ENCODE measurements at regions not wholly inside any gene's neighbourhood (a gene's known extent, or its start where the extent isn't known, plus 50 kb on each side); places are given as distances from the start of the nearest gene placed in this dataset.

DNA sequence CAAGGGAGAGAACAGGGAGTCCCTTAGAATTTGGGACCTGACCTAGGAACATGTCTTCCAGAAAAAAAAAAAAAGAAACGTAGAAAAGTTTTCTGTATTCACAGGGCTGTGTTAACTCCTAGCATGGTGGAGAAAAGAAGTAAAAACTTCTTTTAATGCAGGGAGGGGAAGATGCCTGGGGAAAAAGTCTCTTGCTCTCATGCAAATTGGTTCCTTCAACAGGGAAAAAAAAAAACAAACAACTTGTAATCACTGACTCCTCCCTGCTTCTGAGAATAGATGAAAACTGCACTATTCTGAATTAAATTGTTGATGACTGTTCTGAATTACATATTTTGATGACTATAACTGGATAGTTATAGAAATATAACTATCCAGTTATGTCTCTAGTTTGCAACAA, 933.2 kb downstream of the TRIB2 start:
- no CpG with 5 or more reads among the region's 1 CpG for WGBS (ENCODE audit: insufficient coverage)
- no peak for DNase-seq
- H3K4me1 ChIP-seq (ENCODE audit: control extremely low read depth in 1 of 4, control insufficient read depth in 4 of 4, insufficient read depth in 4 of 4, low read length in 3 of 4), result peaks cover 0 to 7% (median 0%) of the 10 kb centered on the region in 4 experiments
- H3K4me3 ChIP-seq (ENCODE audit: control insufficient read depth in 1 of 7, extremely low read depth in 1 of 7, insufficient read depth in 4 of 7, low read depth in 2 of 7, low read length in 6 of 7), result no peak overlapping the region
- peaks cover 0 to 7% (median 2%) of the 10 kb centered on the region in 5 experiments for H3K9me3 ChIP-seq (ENCODE audit: control extremely low read depth in 1 of 5, control insufficient read depth in 4 of 5, insufficient read depth in 2 of 5, low read depth in 1 of 5, low read length in 4 of 5)
- no peaks in the 10 kb centered on the region for H3K36me3 ChIP-seq (ENCODE audit: control insufficient read depth in 4 of 4, insufficient read depth in 4 of 4, low read length in 3 of 4)
- ChIA-PET POLR2A (no interaction called here), CTCF (no interaction called here)
- H3K27me3 ChIP-seq (replicated peaks in 2 of 5; ENCODE audit: control insufficient read depth in 4 of 5, insufficient read depth in 5 of 5, low read length in 4 of 5), result no peaks in the 10 kb centered on the region
- H3K27ac ChIP-seq (ENCODE audit: insufficient read depth in 1 of 2, low read depth in 1 of 2, low read length in 2 of 2, poor library complexity in 1 of 2, severe bottlenecking in 2 of 2), result no peak overlapping the region

- Histone ChIP-seq H3K9me3 (ENCODE audit: control extremely low read depth in 1 of 5, control insufficient read depth in 4 of 5, insufficient read depth in 2 of 5, low read depth in 1 of 5, low read length in 4 of 5) (peaks cover 0 to 7% (median 2%) of the 10 kb centered on the region in 5 experiments), H3K36me3 (ENCODE audit: control insufficient read depth in 4 of 4, insufficient read depth in 4 of 4, low read length in 3 of 4) (no peaks in the 10 kb centered on the region), H3K4me1 (ENCODE audit: control extremely low read depth in 1 of 4, control insufficient read depth in 4 of 4, insufficient read depth in 4 of 4, low read length in 3 of 4) (peaks cover 0 to 7% (median 0%) of the 10 kb centered on the region in 4 experiments), H3K4me3 (ENCODE audit: control insufficient read depth in 1 of 7, extremely low read depth in 1 of 7, insufficient read depth in 4 of 7, low read depth in 2 of 7, low read length in 6 of 7) (no peak overlapping the region), H3K27ac (ENCODE audit: insufficient read depth in 1 of 2, low read depth in 1 of 2, low read length in 2 of 2, poor library complexity in 1 of 2, severe bottlenecking in 2 of 2) (no peak overlapping the region), H3K27me3 (replicated peaks in 2 of 5; ENCODE audit: control insufficient read depth in 4 of 5, insufficient read depth in 5 of 5, low read length in 4 of 5) (no peaks in the 10 kb centered on the region)
- WGBS (ENCODE audit: insufficient coverage), result 100% methylated on average over 2 of the region's 3 CpGs
- no peak for DNase-seq
- CTCF ChIA-PET, result no interaction called here
- POLR2A ChIA-PET, result no interaction called here
Measured at GRCh38 chr2:13650586-13651180, 933.9 kb downstream of the TRIB2 start.

DNA sequence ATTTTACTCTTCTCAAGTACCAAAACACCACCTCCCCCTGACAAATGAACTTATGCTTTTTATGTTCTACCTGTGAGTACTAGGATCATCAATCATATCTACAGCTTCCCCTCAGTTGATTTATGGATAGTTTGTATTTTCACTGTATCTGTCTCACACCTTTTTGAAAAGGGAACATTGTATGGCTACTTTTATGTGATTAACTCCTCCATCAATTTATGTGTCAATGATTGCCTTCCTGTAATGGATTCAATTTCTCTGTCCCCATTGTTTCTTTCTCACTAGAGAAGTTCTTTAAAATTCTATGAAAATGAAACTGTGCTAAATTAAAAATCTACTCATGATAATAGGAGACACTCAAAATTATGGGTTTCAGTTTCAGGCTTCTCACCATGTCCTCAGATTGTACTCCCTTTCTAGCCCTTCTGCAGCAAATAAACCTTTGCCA, 935.0 kb downstream of the TRIB2 start:
- no peak overlapping the region for H3K27ac ChIP-seq (ENCODE audit: insufficient read depth in 1 of 2, low read depth in 1 of 2, low read length in 2 of 2, poor library complexity in 1 of 2, severe bottlenecking in 2 of 2)
- H3K27me3 ChIP-seq (replicated peaks in 2 of 5; ENCODE audit: control insufficient read depth in 4 of 5, insufficient read depth in 5 of 5, low read length in 4 of 5), result no peaks in the 10 kb centered on the region
- no peaks in the 10 kb centered on the region for H3K36me3 ChIP-seq (ENCODE audit: control insufficient read depth in 4 of 4, insufficient read depth in 4 of 4, low read length in 3 of 4)
- DNase-seq, result no peak
- POLR2A ChIA-PET, result no interaction called here
- CTCF ChIA-PET, result no interaction called here
- peaks cover 0 to 7% (median 1%) of the 10 kb centered on the region in 5 experiments for H3K9me3 ChIP-seq (ENCODE audit: control extremely low read depth in 1 of 5, control insufficient read depth in 4 of 5, insufficient read depth in 2 of 5, low read depth in 1 of 5, low read length in 4 of 5)
- no peak overlapping the region for H3K4me3 ChIP-seq (ENCODE audit: control insufficient read depth in 1 of 7, extremely low read depth in 1 of 7, insufficient read depth in 4 of 7, low read depth in 2 of 7, low read length in 6 of 7)
- peaks cover 0 to 7% (median 0%) of the 10 kb centered on the region in 4 experiments for H3K4me1 ChIP-seq (ENCODE audit: control extremely low read depth in 1 of 4, control insufficient read depth in 4 of 4, insufficient read depth in 4 of 4, low read length in 3 of 4)

DNA sequence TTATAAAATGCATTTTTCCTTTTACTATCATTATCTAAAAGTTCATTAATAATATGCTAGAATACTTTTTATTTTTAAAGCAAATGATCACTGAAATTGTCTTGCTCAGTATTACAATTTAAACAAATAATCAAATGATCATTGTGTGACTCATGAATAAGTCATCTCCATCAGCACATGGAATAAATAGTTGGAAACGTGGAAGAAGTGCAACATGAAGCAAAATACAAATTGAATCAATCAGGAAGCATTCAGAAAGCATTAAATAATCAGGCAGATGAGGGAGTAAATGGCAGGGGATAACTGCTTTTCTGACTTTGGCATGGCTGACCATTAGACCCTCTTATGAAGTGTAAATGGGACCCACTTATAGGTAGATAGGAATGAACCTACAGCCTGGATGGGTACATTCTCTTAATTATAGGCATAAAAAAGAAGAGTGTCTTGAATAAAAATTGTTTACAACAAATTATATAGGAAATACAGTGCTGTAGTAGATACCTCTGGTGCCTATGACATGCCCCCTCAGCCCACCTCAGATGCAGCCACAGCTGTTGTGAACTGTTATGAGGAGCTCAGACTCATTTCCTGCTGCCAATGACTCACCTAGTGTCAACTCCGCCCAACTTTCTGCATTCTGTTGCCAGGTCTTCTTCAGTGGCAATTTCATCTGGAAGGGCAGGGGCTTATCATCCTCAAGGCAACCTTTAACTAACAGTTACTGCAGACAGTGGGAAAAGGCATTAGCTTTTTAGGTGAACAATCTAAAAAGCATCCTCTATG, 936.0 kb downstream of the TRIB2 start:
- WGBS (ENCODE audit: insufficient coverage), result 50% methylated on average over 1 of the region's 2 CpGs
- Histone ChIP-seq H3K4me3 (ENCODE audit: control insufficient read depth in 1 of 7, extremely low read depth in 1 of 7, insufficient read depth in 4 of 7, low read depth in 2 of 7, low read length in 6 of 7) (no peak overlapping the region), H3K27ac (ENCODE audit: insufficient read depth in 1 of 2, low read depth in 1 of 2, low read length in 2 of 2, poor library complexity in 1 of 2, severe bottlenecking in 2 of 2) (no peak overlapping the region), H3K4me1 (ENCODE audit: control extremely low read depth in 1 of 4, control insufficient read depth in 4 of 4, insufficient read depth in 4 of 4, low read length in 3 of 4) (peaks cover 0 to 7% (median 0%) of the 10 kb centered on the region in 4 experiments), H3K36me3 (ENCODE audit: control insufficient read depth in 4 of 4, insufficient read depth in 4 of 4, low read length in 3 of 4) (no peaks in the 10 kb centered on the region), H3K9me3 (ENCODE audit: control extremely low read depth in 1 of 5, control insufficient read depth in 4 of 5, insufficient read depth in 2 of 5, low read depth in 1 of 5, low read length in 4 of 5) (peaks cover 0 to 7% (median 0%) of the 10 kb centered on the region in 5 experiments), H3K27me3 (replicated peaks in 2 of 5; ENCODE audit: control insufficient read depth in 4 of 5, insufficient read depth in 5 of 5, low read length in 4 of 5) (no peaks in the 10 kb centered on the region)
- DNase-seq, result no peak
- POLR2A ChIA-PET, result no interaction called here
- CTCF ChIA-PET, result no interaction called here

DNA sequence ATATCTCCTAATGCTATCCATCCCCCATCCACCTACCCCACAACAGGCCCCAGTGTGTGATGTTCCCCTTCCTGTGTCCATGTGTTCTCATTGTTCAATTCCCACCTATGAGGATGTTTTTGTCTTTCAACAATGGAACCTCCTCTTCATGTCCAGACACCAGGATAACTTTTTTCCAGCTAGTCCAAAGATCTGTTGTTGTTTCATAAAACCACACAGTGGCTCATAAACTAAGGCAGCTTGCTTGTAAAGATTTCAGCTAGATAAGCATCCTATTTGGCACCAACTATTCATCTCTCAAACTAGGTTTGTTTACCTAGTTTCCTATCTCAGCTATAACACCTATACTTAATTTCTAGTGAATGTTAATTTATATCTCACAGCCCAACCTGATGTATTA, 937.7 kb downstream of the TRIB2 start:
- CTCF ChIA-PET, result no interaction called here
- DNase-seq, result no peak
- peaks cover 0 to 7% (median 0%) of the 10 kb centered on the region in 5 experiments for H3K9me3 ChIP-seq (ENCODE audit: control extremely low read depth in 1 of 5, control insufficient read depth in 4 of 5, insufficient read depth in 2 of 5, low read depth in 1 of 5, low read length in 4 of 5)
- H3K27ac ChIP-seq (ENCODE audit: insufficient read depth in 1 of 2, low read depth in 1 of 2, low read length in 2 of 2, poor library complexity in 1 of 2, severe bottlenecking in 2 of 2), result no peak overlapping the region
- H3K36me3 ChIP-seq (ENCODE audit: control insufficient read depth in 4 of 4, insufficient read depth in 4 of 4, low read length in 3 of 4), result no peaks in the 10 kb centered on the region
- H3K4me1 ChIP-seq (ENCODE audit: control extremely low read depth in 1 of 4, control insufficient read depth in 4 of 4, insufficient read depth in 4 of 4, low read length in 3 of 4), result peaks cover 0 to 7% (median 0%) of the 10 kb centered on the region in 4 experiments
- no peaks in the 10 kb centered on the region for H3K27me3 ChIP-seq (replicated peaks in 2 of 5; ENCODE audit: control insufficient read depth in 4 of 5, insufficient read depth in 5 of 5, low read length in 4 of 5)
- H3K4me3 ChIP-seq (ENCODE audit: control insufficient read depth in 1 of 7, extremely low read depth in 1 of 7, insufficient read depth in 4 of 7, low read depth in 2 of 7, low read length in 6 of 7), result no peak overlapping the region
- POLR2A ChIA-PET, result no interaction called here

- Histone ChIP-seq H3K36me3 (ENCODE audit: control insufficient read depth in 4 of 4, insufficient read depth in 4 of 4, low read length in 3 of 4) (no peaks in the 10 kb centered on the region), H3K4me1 (ENCODE audit: control extremely low read depth in 1 of 4, control insufficient read depth in 4 of 4, insufficient read depth in 4 of 4, low read length in 3 of 4) (no peaks in the 10 kb centered on the region), H3K27ac (ENCODE audit: insufficient read depth in 1 of 2, low read depth in 1 of 2, low read length in 2 of 2, poor library complexity in 1 of 2, severe bottlenecking in 2 of 2) (no peak overlapping the region), H3K9me3 (ENCODE audit: control extremely low read depth in 1 of 5, control insufficient read depth in 4 of 5, insufficient read depth in 2 of 5, low read depth in 1 of 5, low read length in 4 of 5) (no peaks in the 10 kb centered on the region), H3K27me3 (replicated peaks in 2 of 5; ENCODE audit: control insufficient read depth in 4 of 5, insufficient read depth in 5 of 5, low read length in 4 of 5) (no peaks in the 10 kb centered on the region), H3K4me3 (ENCODE audit: control insufficient read depth in 1 of 7, extremely low read depth in 1 of 7, insufficient read depth in 4 of 7, low read depth in 2 of 7, low read length in 6 of 7) (no peak overlapping the region)
- ChIA-PET CTCF (no interaction called here), POLR2A (no interaction called here)
- no peak for DNase-seq
- 86% methylated on average over 2 of the region's 3 CpGs for WGBS (ENCODE audit: insufficient coverage)
Measured at GRCh38 chr2:13660231-13660630, 943.5 kb downstream of the TRIB2 start.

- no CpG with 5 or more reads among the region's 1 CpG for WGBS (ENCODE audit: insufficient coverage)
- CTCF ChIA-PET, result no interaction called here
- H3K4me1 ChIP-seq (ENCODE audit: control extremely low read depth in 1 of 4, control insufficient read depth in 4 of 4, insufficient read depth in 4 of 4, low read length in 3 of 4), result no peaks in the 10 kb centered on the region
Measured at GRCh38 chr2:13662055-13662454, 945.3 kb downstream of the TRIB2 start.

More at GRCh38 chr2:13662055-13662454, 945.3 kb downstream of the TRIB2 start:
- POLR2A ChIA-PET, result no interaction called here
- no peaks in the 10 kb centered on the region for H3K36me3 ChIP-seq (ENCODE audit: control insufficient read depth in 4 of 4, insufficient read depth in 4 of 4, low read length in 3 of 4)
- H3K27ac ChIP-seq (ENCODE audit: insufficient read depth in 1 of 2, low read depth in 1 of 2, low read length in 2 of 2, poor library complexity in 1 of 2, severe bottlenecking in 2 of 2), result no peak overlapping the region
- no peaks in the 10 kb centered on the region for H3K9me3 ChIP-seq (ENCODE audit: control extremely low read depth in 1 of 5, control insufficient read depth in 4 of 5, insufficient read depth in 2 of 5, low read depth in 1 of 5, low read length in 4 of 5)
- no peaks in the 10 kb centered on the region for H3K27me3 ChIP-seq (replicated peaks in 2 of 5; ENCODE audit: control insufficient read depth in 4 of 5, insufficient read depth in 5 of 5, low read length in 4 of 5)
- no peak overlapping the region for H3K4me3 ChIP-seq (ENCODE audit: control insufficient read depth in 1 of 7, extremely low read depth in 1 of 7, insufficient read depth in 4 of 7, low read depth in 2 of 7, low read length in 6 of 7)
- no peak for DNase-seq

Measured in common myeloid progenitor, CD34-positive (primary cell).